IPS-NIHi7 (cell line): ENCODE measurements at regions not wholly inside any gene's neighbourhood (a gene's known extent, or its start where the extent isn't known, plus 50 kb on each side); places are given as distances from the start of the nearest gene placed in this dataset.
"Not testable (repeated sequence)": the region's sequence is repeated elsewhere in the genome, so short reads cannot be mapped to it uniquely, and the experiment has no call there.

Source experiments
- DNase-seq: peaks from one replicate; pipeline ENCODE4 v3.0.0; 2012; ENCODE audit warnings: mixed read lengths; ENCODE audit errors: extremely low spot score

DNA sequence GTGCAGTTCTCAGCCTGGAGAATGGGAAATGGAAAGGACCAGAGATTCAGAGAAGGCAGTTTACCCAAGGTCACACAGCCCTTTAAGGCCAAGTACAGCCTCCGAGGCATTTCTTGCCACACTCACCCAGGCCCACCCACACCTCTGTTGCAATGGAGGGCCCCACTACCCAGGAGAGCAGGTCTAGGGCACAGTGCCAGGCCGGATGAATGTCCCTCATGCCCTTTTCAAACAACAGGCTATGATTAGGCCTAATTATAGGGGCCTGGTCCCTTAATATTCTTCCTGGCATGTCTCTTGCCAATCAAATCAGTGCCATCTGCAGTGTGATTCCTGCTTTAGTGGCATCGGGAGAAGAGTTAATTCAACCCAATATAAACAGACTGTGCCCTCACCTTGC, 195.3 kb downstream of the KLRB1 start:
- not testable (repeated sequence) for DNase-seq

DNA sequence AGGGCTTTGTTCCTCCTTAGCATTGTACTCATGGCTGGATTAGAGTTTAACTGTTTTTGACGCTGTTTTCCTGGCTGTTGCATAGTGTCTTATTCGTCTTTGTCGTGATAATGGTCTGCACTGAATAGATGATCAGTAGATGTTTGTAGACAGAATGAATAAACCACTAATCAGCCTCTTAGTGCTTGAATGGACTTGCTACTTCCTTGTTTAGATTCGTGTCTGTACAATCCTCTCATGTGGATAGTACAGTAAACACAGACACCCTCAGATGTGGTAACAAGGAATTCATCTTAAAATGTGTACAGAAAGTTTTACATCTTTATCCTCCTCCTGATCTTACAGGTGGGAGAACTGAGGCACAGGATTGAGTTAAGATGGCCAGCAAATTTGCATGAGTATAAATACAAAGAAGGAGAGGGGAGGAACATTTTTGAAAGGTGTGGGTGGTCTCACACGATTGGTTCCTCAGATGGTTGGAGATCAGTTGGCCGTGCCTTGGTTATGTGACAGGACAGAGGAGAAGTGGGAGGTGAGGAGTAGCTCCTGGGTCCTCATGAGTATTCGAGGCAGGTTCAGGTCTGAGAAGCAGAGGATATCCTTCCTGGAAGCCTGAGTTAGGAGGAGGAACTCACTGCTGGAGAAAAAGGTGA, 196.0 kb downstream of the KLRB1 start:
- DNase-seq: not testable (repeated sequence)

DNA sequence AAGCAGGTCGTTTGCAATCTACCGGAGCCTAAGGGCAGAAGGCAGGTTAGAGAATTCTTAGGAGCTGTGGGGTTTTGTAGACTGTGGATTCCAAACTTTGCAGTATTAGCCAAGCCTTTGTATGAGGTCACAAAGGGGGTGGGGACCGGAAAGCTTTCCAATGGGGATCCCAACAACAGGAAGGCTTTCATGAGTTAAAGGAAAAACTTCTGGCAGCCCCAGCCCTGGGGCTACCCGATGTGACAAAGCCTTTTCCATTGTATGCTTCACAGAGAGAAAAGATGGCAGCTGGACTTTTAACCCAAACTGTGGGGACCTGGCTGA, 199.2 kb upstream of the PZP start:
- DNase-seq: not testable (repeated sequence)

DNA sequence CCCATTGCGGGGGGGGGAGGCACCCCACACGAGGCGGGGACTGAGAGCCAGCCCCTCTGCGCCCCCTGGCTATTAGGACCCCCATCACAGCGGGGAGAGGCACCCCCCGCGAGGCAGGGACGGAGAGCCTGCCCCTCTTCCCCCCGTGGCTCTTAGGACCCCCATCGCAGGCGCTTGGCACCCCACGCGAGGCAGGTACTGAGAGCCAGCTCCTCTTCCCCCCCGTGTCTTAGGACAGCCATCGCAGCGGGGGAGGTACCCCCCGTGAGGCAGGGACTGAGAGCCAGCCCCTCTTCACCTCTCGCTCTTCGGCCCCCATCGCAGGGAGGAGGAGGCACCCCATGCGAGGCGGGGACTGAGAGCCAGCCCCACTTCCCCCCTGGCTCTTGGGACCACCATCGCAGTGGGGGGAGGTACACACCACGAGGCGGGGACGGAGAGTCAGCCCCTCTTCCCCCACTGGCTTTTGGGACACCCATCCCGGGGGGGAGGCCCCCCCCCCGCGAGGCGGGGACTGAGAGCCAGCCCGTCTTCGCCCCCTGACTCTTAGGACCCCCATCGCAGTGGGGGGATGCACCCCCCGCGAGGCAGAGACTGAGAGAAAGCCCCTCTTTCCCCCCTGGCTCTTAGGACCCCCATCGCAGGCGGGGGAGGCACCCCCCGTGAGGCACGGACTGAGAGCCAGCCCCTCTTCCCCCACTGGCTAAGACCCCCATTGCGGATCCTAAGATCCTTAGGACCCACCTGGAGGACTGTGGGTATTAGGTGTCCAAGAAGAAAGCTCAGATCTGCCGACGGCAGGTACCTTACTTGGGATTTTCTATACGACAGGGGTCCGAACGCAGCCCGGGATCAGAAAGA, 198.6 kb upstream of the PZP start:
- no peak for DNase-seq

- DNase-seq: no peak
These were observed 197.8 kb upstream of the PZP start for GRCh38 chr12:9405886-9406563.

- DNase-seq: no peak
These were observed 196.5 kb upstream of the PZP start for GRCh38 chr12:9404469-9405260.

DNA sequence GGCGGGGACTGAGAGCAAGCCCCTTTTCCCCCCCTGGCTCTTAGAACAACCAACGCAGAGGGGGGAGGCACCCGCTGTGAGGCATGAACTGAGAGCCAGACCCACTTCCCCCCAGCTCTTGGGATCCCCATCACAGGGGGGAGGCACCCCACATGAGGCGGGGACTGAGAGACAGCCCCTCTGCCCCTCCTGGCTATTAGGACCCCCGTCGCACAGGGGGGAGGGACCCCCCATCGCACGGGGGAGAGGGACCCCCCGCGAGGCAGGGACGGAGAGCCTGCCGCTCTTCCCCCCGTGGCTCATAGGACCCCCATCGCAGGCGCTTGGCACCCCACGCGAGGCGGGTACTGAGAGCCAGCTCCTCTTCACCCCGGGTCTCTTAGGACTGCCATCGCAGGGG, 195.8 kb upstream of the PZP start:
- no peak for DNase-seq

DNA sequence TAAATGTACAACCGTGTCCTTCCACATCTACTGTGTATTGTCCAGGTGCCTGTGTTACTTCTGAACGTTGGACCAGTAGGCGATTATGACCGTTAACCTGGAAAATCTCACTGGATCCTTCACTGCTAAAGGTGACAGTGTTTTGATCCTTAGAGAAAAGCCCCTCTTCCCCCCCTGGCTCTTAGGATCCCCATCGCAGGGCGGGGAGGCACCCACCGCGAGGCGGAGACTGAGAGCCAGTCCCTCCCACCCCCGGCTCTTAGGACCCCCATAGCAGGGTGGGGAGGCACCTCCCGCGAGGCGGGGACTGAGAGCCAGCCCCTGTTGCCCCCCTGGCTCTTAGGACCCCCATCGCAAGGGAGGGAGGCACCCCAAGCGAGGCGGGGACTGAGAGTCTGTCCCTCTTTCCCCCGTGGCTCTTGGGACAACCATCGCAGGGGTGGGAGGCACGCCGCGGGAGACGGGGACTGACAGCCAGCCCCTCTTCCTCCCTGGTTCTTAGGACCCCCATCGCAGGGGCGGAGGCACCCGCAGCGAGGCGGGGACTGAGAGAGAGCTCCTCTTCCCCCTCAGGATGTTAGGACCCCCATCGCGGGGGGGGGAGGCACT, 194.3 kb upstream of the PZP start:
- not testable (repeated sequence) for DNase-seq

DNA sequence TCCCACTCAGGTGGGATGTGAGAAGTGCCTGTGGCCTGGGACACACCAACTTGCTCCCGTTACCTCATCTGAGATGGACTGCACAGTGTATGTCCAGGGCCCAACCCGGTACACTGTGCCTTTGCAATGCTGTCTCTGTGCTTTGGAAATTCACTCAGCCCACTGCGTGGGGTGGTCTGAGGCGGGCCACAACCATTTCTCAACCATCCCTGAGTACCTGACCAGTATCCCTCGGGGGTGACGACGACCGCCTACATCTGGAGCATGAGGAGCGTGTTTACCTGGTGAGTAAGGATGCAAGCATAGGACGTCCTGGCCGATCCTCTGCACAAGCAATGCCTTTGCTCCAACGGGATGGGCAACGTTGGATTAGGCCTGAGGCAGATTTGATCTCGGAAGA, 188.2 kb upstream of the PZP start:
- DNase-seq: not testable (repeated sequence)

- DNase-seq: not testable (repeated sequence)
These were observed 187.0 kb upstream of the PZP start for GRCh38 chr12:9395220-9395619.

- no peak for DNase-seq
These were observed 184.6 kb upstream of the PZP start for GRCh38 chr12:9392842-9393241.

GRCh38 chr12:9391815-9392214, 183.6 kb upstream of the PZP start:
- DNase-seq: no peak

DNA sequence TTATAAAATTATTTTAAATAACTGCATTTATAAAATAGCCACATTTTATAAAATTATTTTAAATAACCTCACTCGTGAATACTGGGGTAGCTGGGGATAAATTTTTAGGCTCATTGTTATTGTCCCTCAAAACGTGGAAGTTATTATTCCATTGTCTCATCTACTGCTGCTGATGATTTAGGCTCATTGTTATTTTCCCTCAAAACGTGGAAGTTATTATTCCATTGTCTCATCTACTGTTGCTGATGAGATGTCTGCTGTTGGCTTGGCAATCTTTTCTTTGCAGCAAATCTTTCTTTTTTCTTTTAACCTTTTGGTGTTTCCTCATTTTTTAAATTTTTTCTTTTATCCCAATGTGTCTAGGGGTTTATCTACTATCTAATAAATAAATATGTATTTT, 182.6 kb upstream of the PZP start:
- DNase-seq: no peak

DNA sequence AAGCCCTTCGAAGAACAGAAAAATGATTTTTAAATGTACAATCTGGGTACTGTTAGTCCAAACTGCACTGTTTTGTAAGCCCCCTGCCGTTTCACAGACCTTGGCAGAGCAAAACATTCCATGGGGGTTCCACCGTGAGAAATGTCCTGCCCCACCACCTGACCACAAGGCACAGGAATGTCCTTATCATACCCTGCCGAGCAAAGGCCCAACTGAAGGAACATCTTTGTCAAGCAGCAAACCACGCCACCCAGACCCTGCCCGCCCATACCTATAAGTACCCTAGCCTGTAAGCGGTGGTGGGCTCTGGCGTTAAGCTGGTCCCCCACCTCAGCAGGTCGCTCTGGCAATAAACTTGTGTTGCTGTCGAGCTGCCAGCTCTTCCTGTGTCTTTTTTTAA, 181.6 kb upstream of the PZP start:
- DNase-seq: no peak

DNA sequence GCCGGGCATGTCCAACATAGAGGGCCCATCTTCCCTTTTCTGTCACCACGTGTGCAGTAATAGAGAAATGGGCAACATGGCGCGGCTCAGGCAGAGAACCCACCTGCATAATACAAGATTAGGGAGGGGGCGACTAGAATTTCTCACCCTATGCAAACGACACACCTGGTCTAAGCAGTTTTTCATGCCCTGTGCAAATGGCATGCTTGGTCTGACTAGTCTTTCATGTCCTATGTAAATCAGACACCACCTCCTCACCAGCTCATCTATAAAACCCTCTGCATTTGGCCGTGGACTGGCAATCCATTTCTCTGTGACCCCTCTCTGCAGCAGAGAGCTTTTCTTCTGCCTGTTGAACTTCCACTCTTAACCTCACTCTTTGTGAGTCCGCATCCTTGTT, 180.2 kb upstream of the PZP start:
- DNase-seq: no peak

DNA sequence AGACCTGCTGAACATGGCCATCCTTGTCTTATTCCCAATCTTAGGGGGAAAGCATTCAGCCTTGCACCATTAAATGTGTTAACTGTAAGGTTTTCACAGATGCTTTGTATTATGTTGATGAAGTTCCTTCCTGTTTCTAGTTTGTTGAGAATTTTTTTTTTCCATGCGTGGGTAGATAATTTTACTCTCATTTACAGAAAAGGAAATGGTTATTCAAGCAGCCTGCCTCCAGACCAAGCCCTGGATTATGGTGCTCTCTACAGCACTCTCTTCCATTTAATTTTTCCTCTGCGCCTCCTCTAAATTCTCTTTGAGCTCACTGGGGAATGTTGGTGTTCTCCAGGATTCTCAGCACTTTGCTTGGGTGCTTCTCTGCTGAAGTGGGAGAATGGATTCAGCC, 179.3 kb upstream of the PZP start:
- DNase-seq: no peak

GRCh38 chr12:9383585-9383984, 175.4 kb upstream of the PZP start:
- no peak for DNase-seq

- no peak for DNase-seq
These were observed 173.4 kb upstream of the PZP start for GRCh38 chr12:9381619-9382018.

DNA sequence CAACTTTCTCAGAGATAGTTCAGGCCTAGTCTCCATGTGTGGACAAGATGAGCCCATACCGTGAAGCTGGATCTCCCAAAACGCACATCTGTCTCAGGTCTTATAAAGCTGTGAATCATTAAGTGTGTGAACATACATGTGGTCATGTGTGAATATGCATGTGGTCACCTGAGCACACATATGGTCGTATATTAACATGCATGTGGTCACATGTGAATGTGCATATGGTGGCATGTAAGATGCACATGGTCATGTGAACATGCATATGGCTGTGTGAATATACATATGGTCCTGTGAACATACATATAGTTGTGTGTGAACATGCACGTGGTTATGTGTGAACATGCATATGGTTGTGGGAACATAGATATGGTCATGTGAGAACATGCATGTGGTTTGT, 172.5 kb upstream of the PZP start:
- DNase-seq: no peak

DNA sequence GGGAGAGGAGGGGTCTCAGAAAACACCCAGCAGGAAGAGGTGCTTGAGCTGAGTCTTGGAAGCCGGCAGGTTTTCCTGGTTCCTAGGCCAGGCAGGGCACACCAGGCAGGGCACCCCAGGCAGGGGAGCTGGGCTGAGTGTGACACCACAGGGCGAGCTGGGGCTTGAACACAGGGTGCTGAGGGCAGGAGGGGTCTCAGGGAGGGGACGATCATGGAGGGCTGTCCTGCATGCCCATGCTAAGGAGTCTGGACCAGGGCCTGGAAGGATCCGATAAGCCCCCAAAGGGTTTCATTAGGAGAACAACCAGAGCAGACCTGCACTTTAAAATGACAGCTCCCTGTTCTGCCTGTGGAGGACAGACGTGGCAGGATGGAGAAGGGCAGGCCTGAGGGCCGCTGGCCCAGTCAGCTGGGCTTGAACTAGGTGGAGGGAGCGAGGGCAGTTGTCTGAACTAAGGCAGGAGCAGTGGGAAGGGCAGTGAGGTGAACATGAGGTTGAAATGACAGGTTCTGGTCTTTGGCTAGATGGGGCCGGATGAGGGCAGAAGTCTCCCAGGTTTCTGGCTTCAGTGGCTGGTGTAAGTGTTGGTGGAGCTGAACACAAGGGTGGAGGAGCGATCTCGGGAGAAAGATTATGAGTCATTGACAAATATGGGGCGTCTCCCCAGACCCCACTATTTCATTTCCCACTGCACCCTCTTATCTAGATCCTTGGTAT, 171.0 kb upstream of the PZP start:
- no peak for DNase-seq

- DNase-seq: peak; percentile 77
These were observed 170.2 kb upstream of the PZP start for GRCh38 chr12:9378430-9378835.
